ENCODE measurements at regions not wholly inside any gene's neighbourhood (a gene's known extent, or its start where the extent isn't known, plus 50 kb on each side); places are given as distances from the start of the nearest gene placed in this dataset.
A peak's percentile ranks its signal among the peaks of the same experiment; 100 is the strongest.

DNA sequence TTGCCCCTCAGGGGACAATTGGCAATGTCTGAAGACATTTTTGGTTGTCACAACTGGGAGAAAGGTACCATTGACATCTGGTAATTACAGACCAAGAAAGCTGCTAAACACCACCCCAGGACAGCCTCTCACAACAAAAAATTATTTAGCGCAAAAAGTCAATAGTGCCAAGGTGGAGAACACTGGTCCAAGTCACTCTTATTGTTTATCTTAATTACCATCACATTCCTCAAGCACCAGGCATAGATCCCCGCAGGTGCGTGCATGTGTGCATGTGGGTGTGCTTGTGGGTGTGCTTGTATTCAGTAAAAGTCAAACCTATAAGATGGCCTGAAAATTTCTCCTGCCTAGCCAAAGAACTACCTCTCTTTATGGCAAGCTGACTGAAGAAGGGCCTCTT lies 74.9 kb upstream of the WDR75 start:
- Histone ChIP-seq H3K9me3 (ENCODE audit: control insufficient read depth in 2 of 2, insufficient read depth in 1 of 2, low read length in 1 of 2) (no peaks in the 10 kb centered on the region), H3K4me3 (ENCODE audit: low read length in 2 of 2) (no peak overlapping the region), H3K27ac (ENCODE audit: low read depth in 1 of 2, low read length in 1 of 2) (no peak overlapping the region), H3K27me3 (ENCODE audit: control insufficient read depth in 2 of 2, insufficient read depth in 1 of 2, low read length in 1 of 2) (no peaks in the 10 kb centered on the region), H3K36me3 (ENCODE audit: control insufficient read depth in 2 of 2, insufficient read depth in 2 of 2, low read length in 1 of 2) (no peaks in the 10 kb centered on the region), H3K4me1 (ENCODE audit: control insufficient read depth in 2 of 2, insufficient read depth in 2 of 2, low read length in 2 of 2) (no peaks in the 10 kb centered on the region)
- whole genome bisulfite sequencing, result over 99% methylated on average over 3 of the region's 3 CpGs
- peak in 1 of 9 donors; percentile 1 for DNase-seq (ENCODE audit: low read depth in 6 of 9, low spot score in 9 of 9)

GRCh38 chr2:189367343-189367742 lies 73.9 kb upstream of the WDR75 start:
- Histone ChIP-seq H3K4me1 (ENCODE audit: control insufficient read depth in 2 of 2, insufficient read depth in 2 of 2, low read length in 2 of 2) (no peaks in the 10 kb centered on the region), H3K4me3 (ENCODE audit: low read length in 2 of 2) (no peak overlapping the region), H3K36me3 (ENCODE audit: control insufficient read depth in 2 of 2, insufficient read depth in 2 of 2, low read length in 1 of 2) (no peaks in the 10 kb centered on the region), H3K27me3 (ENCODE audit: control insufficient read depth in 2 of 2, insufficient read depth in 1 of 2, low read length in 1 of 2) (no peaks in the 10 kb centered on the region), H3K9me3 (ENCODE audit: control insufficient read depth in 2 of 2, insufficient read depth in 1 of 2, low read length in 1 of 2) (no peaks in the 10 kb centered on the region), H3K27ac (ENCODE audit: low read depth in 1 of 2, low read length in 1 of 2) (no peak overlapping the region)
- DNase-seq (ENCODE audit: low read depth in 6 of 9, low spot score in 9 of 9), result no peak
- WGBS, result 95% methylated on average over 2 of the region's 2 CpGs

GRCh38 chr2:189369566-189369965 lies 71.7 kb upstream of the WDR75 start:
- WGBS, result 93% methylated on average over 3 of the region's 3 CpGs
- no peaks in the 10 kb centered on the region for H3K4me1 ChIP-seq (ENCODE audit: control insufficient read depth in 2 of 2, insufficient read depth in 2 of 2, low read length in 2 of 2)
- no peak for DNase-seq (ENCODE audit: low read depth in 6 of 9, low spot score in 9 of 9)
- no peak overlapping the region for H3K27ac ChIP-seq (ENCODE audit: low read depth in 1 of 2, low read length in 1 of 2)
- H3K9me3 ChIP-seq (ENCODE audit: control insufficient read depth in 2 of 2, insufficient read depth in 1 of 2, low read length in 1 of 2), result no peaks in the 10 kb centered on the region
- H3K4me3 ChIP-seq (ENCODE audit: low read length in 2 of 2), result no peak overlapping the region
- H3K27me3 ChIP-seq (ENCODE audit: control insufficient read depth in 2 of 2, insufficient read depth in 1 of 2, low read length in 1 of 2), result no peaks in the 10 kb centered on the region
- no peaks in the 10 kb centered on the region for H3K36me3 ChIP-seq (ENCODE audit: control insufficient read depth in 2 of 2, insufficient read depth in 2 of 2, low read length in 1 of 2)

DNA sequence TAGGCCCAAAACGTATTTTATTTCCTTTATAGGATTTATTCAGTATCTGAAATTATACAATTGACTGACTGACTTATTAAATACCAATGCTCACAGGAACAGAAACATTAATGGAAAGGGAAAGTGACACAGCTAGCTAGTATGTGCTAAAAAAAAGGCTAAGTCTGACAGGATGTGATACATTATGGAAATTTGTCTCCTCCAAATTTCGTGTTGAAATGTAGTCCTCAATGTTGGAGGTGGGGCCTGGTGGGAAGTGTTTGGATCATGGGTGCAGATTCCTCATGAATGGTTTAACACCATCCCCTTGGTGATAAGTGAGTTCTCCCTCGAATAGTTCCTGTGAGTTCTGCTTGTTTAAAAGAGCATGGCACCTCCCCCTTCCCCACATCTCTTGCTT lies 70.6 kb upstream of the WDR75 start:
- 79% methylated on average over 3 of the region's 3 CpGs for WGBS
- H3K4me1 ChIP-seq (ENCODE audit: control insufficient read depth in 2 of 2, insufficient read depth in 2 of 2, low read length in 2 of 2), result no peaks in the 10 kb centered on the region

GRCh38 chr2:189372688-189373257 lies 68.5 kb upstream of the WDR75 start:
- WGBS, result 93% methylated on average over 1 of the region's 1 CpG
- H3K4me1 ChIP-seq (ENCODE audit: control insufficient read depth in 2 of 2, insufficient read depth in 2 of 2, low read length in 2 of 2), result no peaks in the 10 kb centered on the region
- H3K36me3 ChIP-seq (ENCODE audit: control insufficient read depth in 2 of 2, insufficient read depth in 2 of 2, low read length in 1 of 2), result no peaks in the 10 kb centered on the region
- H3K4me3 ChIP-seq (ENCODE audit: low read length in 2 of 2), result no peak overlapping the region
- no peak for DNase-seq (ENCODE audit: low read depth in 6 of 9, low spot score in 9 of 9)
- no peak overlapping the region for H3K27ac ChIP-seq (ENCODE audit: low read depth in 1 of 2, low read length in 1 of 2)
- no peaks in the 10 kb centered on the region for H3K27me3 ChIP-seq (ENCODE audit: control insufficient read depth in 2 of 2, insufficient read depth in 1 of 2, low read length in 1 of 2)
- no peaks in the 10 kb centered on the region for H3K9me3 ChIP-seq (ENCODE audit: control insufficient read depth in 2 of 2, insufficient read depth in 1 of 2, low read length in 1 of 2)

More for the DNA sequence above, 70.6 kb upstream of the WDR75 start:
- Histone ChIP-seq H3K27me3 (ENCODE audit: control insufficient read depth in 2 of 2, insufficient read depth in 1 of 2, low read length in 1 of 2) (no peaks in the 10 kb centered on the region), H3K27ac (ENCODE audit: low read depth in 1 of 2, low read length in 1 of 2) (no peak overlapping the region), H3K4me3 (ENCODE audit: low read length in 2 of 2) (no peak overlapping the region), H3K36me3 (ENCODE audit: control insufficient read depth in 2 of 2, insufficient read depth in 2 of 2, low read length in 1 of 2) (no peaks in the 10 kb centered on the region), H3K9me3 (ENCODE audit: control insufficient read depth in 2 of 2, insufficient read depth in 1 of 2, low read length in 1 of 2) (no peaks in the 10 kb centered on the region)
- DNase-seq (ENCODE audit: low read depth in 6 of 9, low spot score in 9 of 9), result no peak

GRCh38 chr2:189374481-189374880 lies 66.8 kb upstream of the WDR75 start:
- Histone ChIP-seq H3K27ac (ENCODE audit: low read depth in 1 of 2, low read length in 1 of 2) (no peak overlapping the region), H3K27me3 (ENCODE audit: control insufficient read depth in 2 of 2, insufficient read depth in 1 of 2, low read length in 1 of 2) (no peaks in the 10 kb centered on the region), H3K36me3 (ENCODE audit: control insufficient read depth in 2 of 2, insufficient read depth in 2 of 2, low read length in 1 of 2) (no peaks in the 10 kb centered on the region), H3K4me3 (ENCODE audit: low read length in 2 of 2) (no peak overlapping the region), H3K9me3 (ENCODE audit: control insufficient read depth in 2 of 2, insufficient read depth in 1 of 2, low read length in 1 of 2) (no peaks in the 10 kb centered on the region), H3K4me1 (ENCODE audit: control insufficient read depth in 2 of 2, insufficient read depth in 2 of 2, low read length in 2 of 2) (no peaks in the 10 kb centered on the region)
- DNase-seq (ENCODE audit: low read depth in 6 of 9, low spot score in 9 of 9), result peak in 1 of 9 donors; percentile 32

GRCh38 chr2:189375842-189376241 lies 65.4 kb upstream of the WDR75 start:
- Histone ChIP-seq H3K9me3 (ENCODE audit: control insufficient read depth in 2 of 2, insufficient read depth in 1 of 2, low read length in 1 of 2) (no peaks in the 10 kb centered on the region), H3K4me3 (ENCODE audit: low read length in 2 of 2) (no peak overlapping the region), H3K4me1 (ENCODE audit: control insufficient read depth in 2 of 2, insufficient read depth in 2 of 2, low read length in 2 of 2) (no peaks in the 10 kb centered on the region), H3K27ac (ENCODE audit: low read depth in 1 of 2, low read length in 1 of 2) (no peak overlapping the region), H3K27me3 (ENCODE audit: control insufficient read depth in 2 of 2, insufficient read depth in 1 of 2, low read length in 1 of 2) (no peaks in the 10 kb centered on the region), H3K36me3 (ENCODE audit: control insufficient read depth in 2 of 2, insufficient read depth in 2 of 2, low read length in 1 of 2) (no peaks in the 10 kb centered on the region)
- no peak for DNase-seq (ENCODE audit: low read depth in 6 of 9, low spot score in 9 of 9)

DNA sequence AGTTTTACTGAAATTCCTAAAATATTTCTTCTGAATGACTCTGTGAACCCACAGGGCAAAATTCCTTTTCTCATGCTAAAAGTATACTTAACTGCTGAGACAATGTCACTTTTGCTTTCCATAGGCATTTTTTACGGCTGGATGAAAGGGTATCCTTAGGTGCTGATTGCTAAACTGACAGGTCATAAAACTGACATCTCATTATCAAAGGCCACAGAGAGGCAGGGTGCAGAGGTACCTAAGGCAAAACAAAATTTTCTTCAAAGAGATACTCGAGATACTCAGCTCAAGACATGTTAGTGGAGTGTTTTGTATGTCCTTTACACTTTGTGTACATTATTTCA lies 62.0 kb upstream of the WDR75 start:
- H3K4me3 ChIP-seq (ENCODE audit: low read length in 2 of 2), result no peak overlapping the region
- 84% methylated on average over 2 of the region's 2 CpGs for WGBS
- DNase-seq (ENCODE audit: low read depth in 6 of 9, low spot score in 9 of 9), result no peak

GRCh38 chr2:189379731-189380261 lies 61.5 kb upstream of the WDR75 start:
- no peaks in the 10 kb centered on the region for H3K4me1 ChIP-seq (ENCODE audit: control insufficient read depth in 2 of 2, insufficient read depth in 2 of 2, low read length in 2 of 2)
- no peaks in the 10 kb centered on the region for H3K9me3 ChIP-seq (ENCODE audit: control insufficient read depth in 2 of 2, insufficient read depth in 1 of 2, low read length in 1 of 2)
- H3K4me3 ChIP-seq (ENCODE audit: low read length in 2 of 2), result no peak overlapping the region
- no peaks in the 10 kb centered on the region for H3K36me3 ChIP-seq (ENCODE audit: control insufficient read depth in 2 of 2, insufficient read depth in 2 of 2, low read length in 1 of 2)
- H3K27me3 ChIP-seq (ENCODE audit: control insufficient read depth in 2 of 2, insufficient read depth in 1 of 2, low read length in 1 of 2), result no peaks in the 10 kb centered on the region
- H3K27ac ChIP-seq (ENCODE audit: low read depth in 1 of 2, low read length in 1 of 2), result no peak overlapping the region
- WGBS, result 90% methylated on average over 1 of the region's 1 CpG
- DNase-seq (ENCODE audit: low read depth in 6 of 9, low spot score in 9 of 9), result no peak

More for the DNA sequence above, 62.0 kb upstream of the WDR75 start:
- Histone ChIP-seq H3K9me3 (ENCODE audit: control insufficient read depth in 2 of 2, insufficient read depth in 1 of 2, low read length in 1 of 2) (no peaks in the 10 kb centered on the region), H3K36me3 (ENCODE audit: control insufficient read depth in 2 of 2, insufficient read depth in 2 of 2, low read length in 1 of 2) (no peaks in the 10 kb centered on the region), H3K27ac (ENCODE audit: low read depth in 1 of 2, low read length in 1 of 2) (no peak overlapping the region), H3K4me1 (ENCODE audit: control insufficient read depth in 2 of 2, insufficient read depth in 2 of 2, low read length in 2 of 2) (no peaks in the 10 kb centered on the region), H3K27me3 (ENCODE audit: control insufficient read depth in 2 of 2, insufficient read depth in 1 of 2, low read length in 1 of 2) (no peaks in the 10 kb centered on the region)

DNA sequence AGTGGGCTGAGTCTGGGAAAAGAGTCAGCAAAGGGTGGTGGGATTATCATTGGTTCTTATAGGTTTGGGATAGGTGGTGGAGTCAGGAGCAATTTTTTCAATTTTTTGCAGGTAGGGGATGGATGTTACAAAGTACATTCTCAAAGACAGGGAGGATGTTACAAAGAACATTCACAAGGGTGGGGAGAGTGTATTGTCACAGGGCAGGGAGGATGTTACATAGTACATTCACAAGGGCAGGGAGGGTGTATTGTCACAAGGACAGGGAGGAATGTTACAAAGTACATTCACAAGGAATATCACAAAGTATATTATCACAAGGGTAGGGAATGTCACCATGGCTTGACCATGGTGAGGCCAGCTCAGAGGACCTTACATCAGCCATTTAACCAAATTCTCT lies 58.6 kb upstream of the WDR75 start:
- Histone ChIP-seq H3K27ac (ENCODE audit: low read depth in 1 of 2, low read length in 1 of 2) (no peak overlapping the region), H3K4me1 (ENCODE audit: control insufficient read depth in 2 of 2, insufficient read depth in 2 of 2, low read length in 2 of 2) (no peaks in the 10 kb centered on the region), H3K36me3 (ENCODE audit: control insufficient read depth in 2 of 2, insufficient read depth in 2 of 2, low read length in 1 of 2) (no peaks in the 10 kb centered on the region), H3K27me3 (ENCODE audit: control insufficient read depth in 2 of 2, insufficient read depth in 1 of 2, low read length in 1 of 2) (no peaks in the 10 kb centered on the region), H3K9me3 (ENCODE audit: control insufficient read depth in 2 of 2, insufficient read depth in 1 of 2, low read length in 1 of 2) (no peaks in the 10 kb centered on the region), H3K4me3 (ENCODE audit: low read length in 2 of 2) (no peak overlapping the region)
- DNase-seq (ENCODE audit: low read depth in 6 of 9, low spot score in 9 of 9), result no peak

All from thymus (tissue), 11 donors.